ENCODE measurements at regions not wholly inside any gene's neighbourhood (a gene's known extent, or its start where the extent isn't known, plus 50 kb on each side); places are given as distances from the start of the nearest gene placed in this dataset.

GRCh38 chr7:101705331-101705730, 76.2 kb upstream of the MYL10 start (continued):
- TF ChIP-seq ZBTB33 (IDR thresholded peaks at IDR 0.05): no peak
- TF ChIP-seq POU2F2 (IDR thresholded peaks at IDR 0.05; ENCODE audit: borderline replicate concordance, low read depth, low read length): no peak
- no peak for TF ChIP-seq NRF1 (conservative IDR thresholded peaks at IDR 0.05; ENCODE audit: low read depth, low read length)

- H3K9ac ChIP-seq (ENCODE audit: control insufficient read depth, insufficient read depth, low read length): no peak overlapping the region
- SMC1A ChIA-PET (ENCODE audit: uncharacterized antibody, unreplicated experiment): no interaction called here
- FAIRE-seq (no peak), ATAC-seq (no peak), DNase-seq (ENCODE audit: low read depth, low spot score) (no peak)
- CTCF ChIA-PET: no interaction called here
- no peaks in the 10 kb centered on the region for H4K20me1 ChIP-seq (ENCODE audit: control insufficient read depth, insufficient read depth)
- no peak overlapping the region for H2AFZ ChIP-seq (ENCODE audit: control insufficient read depth, low read depth, low read length)
- POLR2A ChIA-PET: no interaction called here
- BruUV-seq (replicated peaks): no TSS peak
- intact Hi-C loops (cut with micrococcal nuclease; ENCODE audit: unreplicated experiment) (no loop called here), in situ Hi-C loops (cut with MboI) (no loop called here)
- H3K36me3 ChIP-seq (ENCODE audit: control insufficient read depth in 2 of 2, insufficient read depth in 2 of 2, low read length in 1 of 2): no peaks in the 10 kb centered on the region
- no peak overlapping the region for H3K27ac ChIP-seq (ENCODE audit: control insufficient read depth, insufficient read depth)
- WGBS (ENCODE audit: insufficient coverage, insufficient replicate concordance, low lambda C conversion rate, missing lambda C conversion rate): 68% methylated on average over 8 of the region's 8 CpGs
- no peaks in the 10 kb centered on the region for H3K79me2 ChIP-seq (ENCODE audit: control insufficient read depth, insufficient read depth, low read length)
- no peaks in the 10 kb centered on the region for H3K4me1 ChIP-seq (ENCODE audit: control insufficient read depth, insufficient read depth, low read length)
- no peak overlapping the region for H3K4me3 ChIP-seq
- H3K4me2 ChIP-seq (ENCODE audit: control insufficient read depth, insufficient read depth): no peak overlapping the region
- RAD21 ChIA-PET (ENCODE audit: unreplicated experiment): no interaction called here
- H3K9me3 ChIP-seq (replicated peaks; ENCODE audit: control insufficient read depth, insufficient read depth, low read length): no peaks in the 10 kb centered on the region
- TF ChIP-seq RELA (IDR thresholded peaks at IDR 0.05; ENCODE audit: borderline replicate concordance, partially characterized antibody) (no peak), POLR2AphosphoS2 (IDR thresholded peaks at IDR 0.05; ENCODE audit: low read depth, low read length) (no peak), EGR1 (IDR thresholded peaks at IDR 0.05; ENCODE audit: borderline replicate concordance in 1 of 2, low read depth in 2 of 2, low read length in 2 of 2) (no peak), SRF (IDR thresholded peaks at IDR 0.05; ENCODE audit: low read depth in 2 of 2, low read length in 2 of 2) (no peak), IKZF1 (conservative IDR thresholded peaks at IDR 0.05) (no peak), GABPA (IDR thresholded peaks at IDR 0.05; ENCODE audit: low read depth) (no peak), MYC (IDR thresholded peaks at IDR 0.05; ENCODE audit: insufficient read depth, insufficient read length, insufficient replicate concordance, low read length, severe bottlenecking) (no peak), NKRF (conservative IDR thresholded peaks at IDR 0.05) (no peak), EED (IDR thresholded peaks at IDR 0.05; ENCODE audit: low read depth) (no peak), CHD2 (IDR thresholded peaks at IDR 0.05; ENCODE audit: borderline replicate concordance, low read depth, low read length) (no peak), HSF1 (IDR thresholded peaks at IDR 0.05; ENCODE audit: low read depth, low read length) (no peak)
- H3K27me3 ChIP-seq (replicated peaks in 1 of 2; ENCODE audit: control insufficient read depth in 2 of 2, insufficient read depth in 2 of 2, low read length in 1 of 2): no peaks in the 10 kb centered on the region
These were observed 78.5 kb upstream of the MYL10 start for GRCh38 chr7:101707587-101707986.
